ENCODE measurements at regions not wholly inside any gene's neighbourhood (a gene's known extent, or its start where the extent isn't known, plus 50 kb on each side); places are given as distances from the start of the nearest gene placed in this dataset.
"Not testable (repeated sequence)": the region's sequence is repeated elsewhere in the genome, so short reads cannot be mapped to it uniquely, and the experiment has no call there.

GRCh38 chr7:119916501-119916900 is 356.5 kb upstream of the KCND2 start:
- DNase-seq = no peak

GRCh38 chr7:119918185-119918584 is 354.8 kb upstream of the KCND2 start:
- DNase-seq = no peak

- no peak for DNase-seq
These were observed 353.0 kb upstream of the KCND2 start for GRCh38 chr7:119919986-119920385.

- no peak for DNase-seq
These were observed 347.2 kb upstream of the KCND2 start for GRCh38 chr7:119925581-119926289.

GRCh38 chr7:119929891-119930290 is 343.1 kb upstream of the KCND2 start:
- DNase-seq = no peak

- DNase-seq = no peak
These were observed 341.6 kb upstream of the KCND2 start for GRCh38 chr7:119931230-119931824.

GRCh38 chr7:119935418-119936025 is 337.5 kb upstream of the KCND2 start:
- no peak for DNase-seq

- no peak for DNase-seq
These were observed 336.1 kb upstream of the KCND2 start for GRCh38 chr7:119936836-119937235.

- no peak for DNase-seq
These were observed 335.2 kb upstream of the KCND2 start for GRCh38 chr7:119937745-119938144.

- DNase-seq = no peak
These were observed 328.9 kb upstream of the KCND2 start for GRCh38 chr7:119943942-119944600.

GRCh38 chr7:119944601-119944972 is 328.4 kb upstream of the KCND2 start:
- DNase-seq = no peak

GRCh38 chr7:119945822-119946221 is 327.2 kb upstream of the KCND2 start:
- DNase-seq = no peak

- DNase-seq = no peak
These were observed 323.9 kb upstream of the KCND2 start for GRCh38 chr7:119949053-119949452.

GRCh38 chr7:119950390-119951041 is 322.5 kb upstream of the KCND2 start:
- DNase-seq = not testable (repeated sequence)

- DNase-seq = not testable (repeated sequence)
These were observed 321.4 kb upstream of the KCND2 start for GRCh38 chr7:119951614-119952013.

- no peak for DNase-seq
These were observed 315.6 kb upstream of the KCND2 start for GRCh38 chr7:119957335-119957734.

GRCh38 chr7:119959811-119960210 is 313.2 kb upstream of the KCND2 start:
- no peak for DNase-seq

- DNase-seq = no peak
These were observed 309.3 kb upstream of the KCND2 start for GRCh38 chr7:119963654-119964053.

GRCh38 chr7:119964065-119964464 is 308.9 kb upstream of the KCND2 start:
- DNase-seq = no peak

- no peak for DNase-seq
These were observed 308.0 kb upstream of the KCND2 start for GRCh38 chr7:119964788-119965542.

GRCh38 chr7:119967221-119967620 is 305.8 kb upstream of the KCND2 start:
- DNase-seq = no peak

GRCh38 chr7:119968411-119968810 is 304.6 kb upstream of the KCND2 start:
- DNase-seq = not testable (repeated sequence)

GRCh38 chr7:119969054-119969453 is 303.9 kb upstream of the KCND2 start:
- no peak for DNase-seq

Measured in NCI-H1436 (cell line).